B cell (primary cell): ENCODE measurements at regions not wholly inside any gene's neighbourhood (a gene's known extent, or its start where the extent isn't known, plus 50 kb on each side); places are given as distances from the start of the nearest gene placed in this dataset.

Experiments
- ATAC-seq: fragments of 200-7000 bp; cut with Tn5 transposase; one replicate; pipeline ENCODE4 v1.10.0; 2021; ENCODE audit warnings: low read depth, mild to moderate bottlenecking, moderate number of reproducible peaks, moderate library complexity
- CTCF ChIA-PET: fragments of 350-600 bp; sonication (Branson Sonifier 250); formaldehyde crosslinking; loops from one replicate; lab custom pipeline; 2021; ENCODE audit warnings: antibody characterized with exemption, inconsistent platforms; lab: Charles Lee
- POLR2A ChIA-PET: fragments of 350-600 bp; sonication (Branson Sonifier 250); formaldehyde crosslinking; loops from one replicate; lab custom pipeline; 2021; ENCODE audit warnings: antibody characterized with exemption; lab: Charles Lee
- DNase-seq: peaks from one replicate; pipeline ENCODE4 v3.0.0; 2013
- H2AFZ ChIP-seq: 2 replicates; pipeline ENCODE4 v1.6.1; 2012; ENCODE audit warnings: mild to moderate bottlenecking, low read depth, low read length; ENCODE audit not compliant: insufficient read depth, poor library complexity, severe bottlenecking
- H3K27ac ChIP-seq, 2 donors: 1 replicate in 1 of 2; 2 replicates in 1 of 2; pipeline ENCODE4 v1.5.1; 2012 to 2013; ENCODE audit warnings: low read length in 2 of 2, mild to moderate bottlenecking in 2 of 2, moderate library complexity in 1 of 2
- H3K27me3 ChIP-seq, 4 experiments: fragments of 200-600 bp in 1 of 4; sonication (generic) in 1 of 4; replicated peaks in 1 of 4; 1 replicate in 2 of 4; 2 replicates in 2 of 4; pipeline versions ENCODE4 v1.6.1 to v1.7.0; 2013 to 2016; ENCODE audit warnings: low read length in 3 of 4, mild to moderate bottlenecking in 2 of 4, mixed read lengths in 1 of 4, moderate library complexity in 1 of 4; ENCODE audit not compliant: insufficient read depth in 4 of 4, control insufficient read depth in 3 of 4; ENCODE audit errors: control extremely low read depth in 1 of 4
- H3K36me3 ChIP-seq, 2 experiments: replicated peaks in 1 of 2; 1 replicate in 1 of 2; 2 replicates in 1 of 2; pipeline versions ENCODE4 v1.6.1 to v1.7.1; 2013; ENCODE audit warnings: low read length in 1 of 2; ENCODE audit not compliant: insufficient read depth in 2 of 2, control insufficient read depth in 1 of 2; ENCODE audit errors: control extremely low read depth in 1 of 2, extremely low read depth in 1 of 2
- H3K4me1 ChIP-seq, 2 donors: fragments of 200-600 bp in 1 of 2; sonication (generic) in 1 of 2; 1 replicate in 1 of 2; 2 replicates in 1 of 2; pipeline versions ENCODE4 v1.5.1 to v1.6.1; 2013 to 2017; ENCODE audit warnings: low read length in 2 of 2; ENCODE audit not compliant: control insufficient read depth in 2 of 2, insufficient read depth in 2 of 2
- H3K4me2 ChIP-seq: replicated peaks from 2 replicates; pipeline ENCODE3; 2012; ENCODE audit warnings: mild to moderate bottlenecking, low read depth, low read length; ENCODE audit not compliant: poor library complexity, severe bottlenecking
- H3K4me3 ChIP-seq, 5 experiments: fragments of 200-600 bp in 1 of 5; sonication (generic) in 1 of 5; 1 replicate in 3 of 5; 2 replicates in 2 of 5; pipeline versions ENCODE4 v1.5.1 to v1.7.0; 2011 to 2016; ENCODE audit warnings: low read length in 4 of 5, mild to moderate bottlenecking in 4 of 5, low read depth in 2 of 5, control low read depth in 1 of 5, moderate library complexity in 1 of 5; ENCODE audit not compliant: insufficient read depth in 1 of 5; ENCODE audit errors: control extremely low read depth in 1 of 5, extremely low read depth in 1 of 5
- H3K79me2 ChIP-seq: fragments of 200-600 bp; sonication (generic); one replicate; pipeline ENCODE4 v1.6.0; 2016; ENCODE audit warnings: low read length; ENCODE audit not compliant: control insufficient read depth, insufficient read depth
- H3K9ac ChIP-seq: fragments of 200-600 bp; sonication (generic); 2 replicates; pipeline ENCODE4 v1.6.1; 2017; ENCODE audit warnings: mild to moderate bottlenecking, low read length, moderate library complexity
- H3K9me3 ChIP-seq, 3 donors: one replicate each; pipeline versions ENCODE4 v1.6.1 to v1.7.1; 2013; ENCODE audit warnings: low read length in 2 of 3; ENCODE audit not compliant: control insufficient read depth in 2 of 3, insufficient read depth in 1 of 3; ENCODE audit errors: control extremely low read depth in 1 of 3
- H4K20me1 ChIP-seq: 2 replicates; pipeline ENCODE4 v1.6.0; 2012; ENCODE audit warnings: mild to moderate bottlenecking, low read length; ENCODE audit not compliant: insufficient read depth, control insufficient read depth, poor library complexity, severe bottlenecking
- H3K27ac Mint-ChIP-seq: one replicate; pipeline ENCODE4 v1.8.0; 2021; ENCODE audit warnings: mixed read lengths
- H3K27me3 Mint-ChIP-seq: one replicate; pipeline ENCODE4 v1.8.0; 2021; ENCODE audit warnings: mixed read lengths
- H3K4me1 Mint-ChIP-seq: one replicate; pipeline ENCODE4 v1.8.0; 2021; ENCODE audit warnings: mixed read lengths
- H3K4me3 Mint-ChIP-seq: one replicate; pipeline ENCODE4 v1.8.0; 2021; ENCODE audit warnings: mixed read lengths
- H3K9me3 Mint-ChIP-seq: one replicate; pipeline ENCODE4 v1.8.0; 2022; ENCODE audit warnings: mixed read lengths; ENCODE audit not compliant: insufficient read depth
- EZH2 ChIP-seq: IDR thresholded peaks from 2 replicates; pipeline ENCODE4 v1.6.1; 2012; ENCODE audit warnings: borderline replicate concordance, low read depth, mild to moderate bottlenecking, moderate library complexity, low read length; ENCODE audit not compliant: insufficient read depth, poor library complexity, severe bottlenecking
- WGBS: methylation state at CpG from one replicate; pipeline ENCODE4 v1.1.5; 2013; ENCODE audit warnings: missing lambda C conversion rate; ENCODE audit not compliant: insufficient coverage; 5-methylcytosine and 5-hydroxymethylcytosine counted together
- intact Hi-C: fragments of 100-400 bp; cut with micrococcal nuclease; formaldehyde crosslinking; loops from one replicate; pipeline ENCODE4 v1.10.0; 2022
- TF ChIP-seq, protein P1 (sequence below): fragments of 200-600 bp; IDR thresholded peaks from one replicate; pipeline ENCODE4 v1.8.0; 2022; ENCODE audit warnings: antibody characterized with exemption, mild to moderate bottlenecking

DNA sequence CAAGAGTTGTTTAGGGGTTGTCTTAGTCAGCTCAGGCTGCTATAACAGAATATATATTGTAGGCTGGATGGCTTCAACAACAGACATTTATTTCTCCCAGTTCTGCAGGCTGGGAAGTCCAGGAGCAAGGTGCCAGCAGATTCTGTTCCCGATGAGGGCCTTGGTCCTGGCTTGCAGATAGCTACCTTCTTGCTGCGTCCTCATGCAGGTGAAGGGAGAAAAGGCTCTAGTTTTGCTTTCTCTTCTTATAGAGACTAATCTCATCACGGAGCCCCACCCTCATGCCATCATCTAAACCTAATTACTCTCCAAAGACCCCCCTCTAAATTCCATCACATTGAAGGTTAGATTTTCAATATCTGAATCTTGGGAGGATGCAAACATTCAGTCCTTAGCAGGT is 246.0 kb upstream of the ANKRD55 start:
- Histone ChIP-seq H3K4me1 (peaks cover 42 to 57% of the 10 kb centered on the region in 2 donors), H3K36me3 (no peaks in the 10 kb centered on the region), H4K20me1 (no peaks in the 10 kb centered on the region), H3K9me3 (peaks cover 0 to 4% (median 0%) of the 10 kb centered on the region in 3 donors), H3K27me3 (no peaks in the 10 kb centered on the region), H3K27ac (peak overlapping the region; percentile 93 to 96), H3K4me3 (peak overlapping the region in 4 of 5 experiments; percentile 56 to 72 (median 62)), H3K9ac (peak overlapping the region; percentile 69), H2AFZ (peak overlapping the region; percentile 80), H3K79me2 (peaks cover 16% of the 10 kb centered on the region), H3K4me2 (peak overlapping the region; percentile 83)
- Mint-ChIP-seq H3K9me3 (no peaks in the 10 kb centered on the region), H3K4me1 (peaks cover 44% of the 10 kb centered on the region), H3K27ac (peak overlapping the region; percentile 97), H3K4me3 (peak overlapping the region; percentile 91), H3K27me3 (no peaks in the 10 kb centered on the region)
- intact Hi-C loops: loop anchor here (10.0 kb wide), 2 partner anchors 134 to 164 kb away; no protein-coding TSS in a partner anchor
- TF ChIP-seq, protein P1, sequence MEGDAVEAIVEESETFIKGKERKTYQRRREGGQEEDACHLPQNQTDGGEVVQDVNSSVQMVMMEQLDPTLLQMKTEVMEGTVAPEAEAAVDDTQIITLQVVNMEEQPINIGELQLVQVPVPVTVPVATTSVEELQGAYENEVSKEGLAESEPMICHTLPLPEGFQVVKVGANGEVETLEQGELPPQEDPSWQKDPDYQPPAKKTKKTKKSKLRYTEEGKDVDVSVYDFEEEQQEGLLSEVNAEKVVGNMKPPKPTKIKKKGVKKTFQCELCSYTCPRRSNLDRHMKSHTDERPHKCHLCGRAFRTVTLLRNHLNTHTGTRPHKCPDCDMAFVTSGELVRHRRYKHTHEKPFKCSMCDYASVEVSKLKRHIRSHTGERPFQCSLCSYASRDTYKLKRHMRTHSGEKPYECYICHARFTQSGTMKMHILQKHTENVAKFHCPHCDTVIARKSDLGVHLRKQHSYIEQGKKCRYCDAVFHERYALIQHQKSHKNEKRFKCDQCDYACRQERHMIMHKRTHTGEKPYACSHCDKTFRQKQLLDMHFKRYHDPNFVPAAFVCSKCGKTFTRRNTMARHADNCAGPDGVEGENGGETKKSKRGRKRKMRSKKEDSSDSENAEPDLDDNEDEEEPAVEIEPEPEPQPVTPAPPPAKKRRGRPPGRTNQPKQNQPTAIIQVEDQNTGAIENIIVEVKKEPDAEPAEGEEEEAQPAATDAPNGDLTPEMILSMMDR: no peak
- TF ChIP-seq EZH2: no peak
- no CpG with 5 or more reads among the region's 3 CpGs for WGBS
- ChIA-PET POLR2A (interaction anchor here (0.7 to 3.2 kb wide), 6 partner anchors 85 to 340 kb away, joined by 3 to 18 read pairs (median 8); no protein-coding TSS in a partner anchor), CTCF (interaction anchor here (0.8 to 4.9 kb wide), 8 partner anchors 9 to 359 kb away, joined by 4 to 37 read pairs (median 15); no protein-coding TSS in a partner anchor)
- ATAC-seq (no peak), DNase-seq (peak; percentile 43)

DNA sequence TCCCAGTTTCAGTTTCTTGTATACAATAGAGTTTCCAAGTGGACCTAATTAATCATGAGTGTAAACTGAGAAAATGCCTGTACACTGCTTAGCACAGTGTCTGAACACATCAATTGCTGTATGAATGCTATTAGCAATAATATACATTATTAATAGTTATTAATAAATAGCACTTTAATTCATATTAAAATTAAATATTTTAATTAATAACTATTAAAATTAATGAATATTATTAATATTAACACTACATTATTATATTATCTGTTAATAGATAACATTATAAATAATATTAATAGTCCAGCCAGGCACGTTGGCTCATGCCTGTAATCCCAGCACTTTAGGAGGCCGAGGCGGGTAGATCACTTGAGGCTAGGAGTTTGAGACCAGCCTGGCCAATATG is 244.9 kb upstream of the ANKRD55 start:
- Histone ChIP-seq H4K20me1 (no peaks in the 10 kb centered on the region), H3K4me3 (no peak overlapping the region), H3K4me1 (peaks cover 40 to 54% of the 10 kb centered on the region in 2 donors), H3K4me2 (no peak overlapping the region), H2AFZ (no peak overlapping the region), H3K9ac (no peak overlapping the region), H3K27me3 (no peaks in the 10 kb centered on the region), H3K9me3 (peaks cover 0 to 4% (median 0%) of the 10 kb centered on the region in 3 donors), H3K36me3 (no peaks in the 10 kb centered on the region), H3K79me2 (peaks cover 16% of the 10 kb centered on the region), H3K27ac (no peak overlapping the region)
- Mint-ChIP-seq H3K4me3 (no peak overlapping the region), H3K27me3 (no peaks in the 10 kb centered on the region), H3K27ac (no peak overlapping the region), H3K9me3 (no peaks in the 10 kb centered on the region), H3K4me1 (peaks cover 44% of the 10 kb centered on the region)
- DNase-seq (no peak), ATAC-seq (no peak)
- WGBS: 80% methylated on average over 1 of the region's 3 CpGs
- ChIA-PET POLR2A (interaction anchor here (1.4 kb wide), 1 partner anchor 337 kb away, joined by 3 read pairs; no protein-coding TSS in a partner anchor), CTCF (interaction anchor here (0.7 to 1.2 kb wide), 3 partner anchors 207 to 808 kb away, joined by 3 to 6 read pairs (median 4); no protein-coding TSS in a partner anchor)
- TF ChIP-seq EZH2: no peak
- TF ChIP-seq, protein P1: no peak
- intact Hi-C loops: loop anchor here (10.0 kb wide), 2 partner anchors 133 to 163 kb away; no protein-coding TSS in a partner anchor
